Caki2 (cell line): ENCODE measurements at regions not wholly inside any gene's neighbourhood (a gene's known extent, or its start where the extent isn't known, plus 50 kb on each side); places are given as distances from the start of the nearest gene placed in this dataset.

Source experiments
- DNase-seq: peaks from one replicate; pipeline ENCODE4 v3.0.0-alpha.2; 2015; ENCODE audit warnings: low read depth
- in situ Hi-C: cut with HindIII; loops from 2 replicates; pipeline ENCODE4 v1.10.0; 2016; ENCODE audit warnings: low sequenced_read_pairs, low pct_unique_long_range_greater_than_20kb, mixed read lengths

- in situ Hi-C loops = no loop called here
- DNase-seq = no peak
Observed at GRCh38 chr4:132998585-132999230, 150.4 kb upstream of the PCDH10 start.

GRCh38 chr4:133000012-133000411, 149.1 kb upstream of the PCDH10 start:
- no peak for DNase-seq
- in situ Hi-C loops = no loop called here

- in situ Hi-C loops = no loop called here
- DNase-seq = no peak
Observed at GRCh38 chr4:133003169-133003568, 145.9 kb upstream of the PCDH10 start.

DNA sequence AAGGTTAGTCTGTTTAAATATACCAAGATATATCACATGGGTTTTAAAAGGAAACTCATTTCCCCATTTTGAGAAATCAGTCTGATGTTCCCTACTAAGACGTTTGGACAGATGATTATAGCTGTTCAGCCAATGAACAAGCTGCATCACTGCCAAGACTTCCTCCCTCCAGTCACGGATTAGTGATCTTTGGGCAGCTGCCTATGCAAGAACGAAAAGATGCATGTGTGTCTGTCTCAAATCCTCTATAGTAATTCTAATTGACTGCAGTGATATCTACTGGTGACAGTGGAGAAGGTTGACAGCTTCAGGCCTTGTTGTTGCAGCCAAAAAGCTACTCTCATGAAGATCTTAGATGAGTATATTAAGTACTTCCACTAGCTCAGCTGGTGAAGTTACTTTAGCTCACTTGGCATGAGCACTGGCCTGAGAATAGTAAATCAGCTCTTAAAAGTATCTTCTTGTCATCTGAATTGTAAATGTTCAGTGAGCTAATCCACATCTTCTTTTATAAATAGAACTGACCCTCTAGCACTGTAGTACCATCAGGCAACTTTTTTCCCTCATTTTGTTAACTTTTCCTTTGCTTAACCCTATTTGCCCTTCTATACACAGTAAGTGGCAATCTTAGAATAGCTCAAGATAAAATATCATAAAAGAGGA, 134.5 kb upstream of the PCDH10 start:
- DNase-seq = no peak
- in situ Hi-C loops = no loop called here

DNA sequence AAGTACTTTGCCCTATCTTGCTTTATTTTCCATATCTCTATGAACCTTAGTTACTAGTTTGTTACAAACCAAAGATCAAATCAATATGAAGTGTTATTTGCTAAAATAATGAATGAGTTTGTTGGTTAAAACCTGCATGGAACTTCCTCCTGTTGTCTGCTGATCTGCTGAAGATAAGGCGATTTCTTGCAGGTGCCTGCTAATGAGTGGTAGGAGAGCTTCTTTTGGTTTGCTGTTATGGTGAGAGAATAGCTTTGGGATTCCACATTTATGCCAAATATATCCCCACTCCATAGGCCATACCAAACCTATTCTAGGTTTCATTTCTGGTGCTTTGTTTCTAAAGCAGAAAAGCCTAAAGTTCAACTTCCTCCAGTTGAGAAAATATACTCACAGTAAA, 103.8 kb upstream of the PCDH10 start:
- in situ Hi-C loops = no loop called here
- no peak for DNase-seq

GRCh38 chr4:133046156-133046555, 102.9 kb upstream of the PCDH10 start:
- DNase-seq = no peak
- in situ Hi-C loops = no loop called here

- no peak for DNase-seq
- in situ Hi-C loops = no loop called here
Observed at GRCh38 chr4:133058701-133059100, 90.4 kb upstream of the PCDH10 start.

GRCh38 chr4:133059117-133059516, 90.0 kb upstream of the PCDH10 start:
- no peak for DNase-seq
- in situ Hi-C loops = no loop called here

DNA sequence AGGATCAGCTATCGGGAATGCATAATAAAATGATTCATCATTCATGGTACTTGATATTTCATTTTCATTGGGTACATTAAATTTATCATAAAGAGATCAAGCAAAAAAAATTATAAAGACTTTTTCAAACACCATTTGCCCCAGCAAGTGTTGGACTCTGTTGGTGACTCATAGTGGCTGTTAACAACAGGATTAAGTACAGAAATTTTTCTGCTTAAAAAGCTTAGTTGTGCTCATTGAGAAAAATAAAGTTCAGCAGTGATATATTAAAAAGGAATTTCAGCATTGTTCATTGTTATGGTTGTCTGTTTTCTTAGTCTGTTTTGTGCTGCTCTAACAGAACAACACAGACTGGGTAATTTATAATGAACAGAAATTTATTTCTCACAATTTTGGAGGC, 86.2 kb upstream of the PCDH10 start:
- no peak for DNase-seq
- in situ Hi-C loops = no loop called here

- in situ Hi-C loops = no loop called here
- DNase-seq = no peak
Observed at GRCh38 chr4:133068083-133068482, 81.0 kb upstream of the PCDH10 start.

GRCh38 chr4:133081246-133081645, 67.8 kb upstream of the PCDH10 start:
- DNase-seq = no peak
- in situ Hi-C loops = no loop called here

DNA sequence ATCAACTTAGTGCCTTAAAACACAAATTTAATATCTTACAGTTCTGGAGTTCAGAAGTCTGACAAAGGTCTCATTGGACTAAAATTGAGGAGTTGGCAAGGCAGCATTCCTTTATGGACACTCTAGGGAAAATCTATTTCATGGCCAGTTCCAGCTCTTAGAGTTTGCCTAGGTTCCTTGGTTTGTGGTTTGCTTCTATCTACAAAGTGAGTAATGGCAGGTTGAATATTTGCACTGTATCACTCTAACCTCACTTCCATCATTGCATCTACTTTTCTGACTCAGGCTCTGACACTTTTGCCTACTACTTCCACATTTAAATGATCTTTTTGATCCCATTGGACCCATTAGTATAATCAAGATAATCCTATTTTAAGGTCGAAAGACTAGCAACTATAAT, 64.7 kb upstream of the PCDH10 start:
- DNase-seq = no peak
- in situ Hi-C loops = no loop called here

DNA sequence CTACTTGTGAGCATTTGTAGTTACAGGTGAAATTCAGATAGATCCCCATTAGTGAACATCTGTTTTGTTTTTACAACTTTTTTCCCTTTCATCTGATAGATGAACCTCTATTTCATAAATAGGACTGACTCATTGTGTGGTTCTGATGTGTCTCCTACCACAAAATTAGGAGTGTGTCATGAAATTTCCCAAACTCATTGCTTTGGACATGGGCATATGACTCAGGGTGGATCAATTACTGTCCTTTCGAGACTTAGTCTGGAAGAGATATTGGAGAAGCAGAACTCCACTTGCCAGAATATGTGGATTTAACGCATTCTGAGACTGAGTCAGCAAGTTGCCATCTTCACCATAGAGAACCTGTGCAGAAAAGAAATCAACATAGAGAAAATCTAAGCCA, 53.5 kb upstream of the PCDH10 start:
- DNase-seq = no peak
- in situ Hi-C loops = no loop called here

DNA sequence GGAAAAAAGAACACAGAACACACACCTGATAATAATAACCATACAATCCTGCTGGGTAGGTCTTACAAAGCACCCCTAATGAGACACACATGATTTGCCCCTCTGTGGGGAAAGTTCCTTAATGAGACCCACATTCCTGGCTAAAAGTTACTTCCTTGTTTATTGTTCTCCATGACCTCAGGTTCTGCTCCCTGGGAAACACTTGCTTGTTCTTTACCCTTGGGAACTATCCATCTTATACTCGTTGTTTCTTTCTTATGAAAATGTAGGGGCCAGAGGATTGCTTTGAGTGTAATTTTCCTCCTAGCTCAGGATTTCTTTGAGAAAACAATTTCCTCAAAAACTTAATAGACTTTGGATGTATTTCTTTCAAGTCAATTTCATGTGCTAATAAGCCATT, 52.1 kb upstream of the PCDH10 start:
- DNase-seq = no peak
- in situ Hi-C loops = no loop called here
